Uterus (tissue), 3 donors: ENCODE measurements at regions not wholly inside any gene's neighbourhood (a gene's known extent, or its start where the extent isn't known, plus 50 kb on each side); places are given as distances from the start of the nearest gene placed in this dataset.

Experiments
- DNase-seq, 2 donors: peaks; one replicate each; pipeline ENCODE4 v3.0.0-alpha.2; 2019 to 2020
- H3K27ac ChIP-seq, 2 donors: fragments of 200-600 bp; sonication (generic); 1 replicate in 1 of 2; 2 replicates in 1 of 2; pipeline ENCODE4 v1.5.1; 2016 to 2018
- H3K27me3 ChIP-seq, 2 donors: fragments of 200-600 bp; sonication (generic); one replicate each; pipeline ENCODE4 v1.5.1; 2018 to 2019; ENCODE audit warnings: control low read depth in 1 of 2
- H3K36me3 ChIP-seq, 2 donors: fragments of 200-600 bp; sonication (generic); one replicate each; pipeline ENCODE4 v1.5.1; 2019; ENCODE audit warnings: control low read depth in 1 of 2
- H3K4me1 ChIP-seq, 2 donors: fragments of 200-600 bp; sonication (generic); one replicate each; pipeline ENCODE4 v1.5.1; 2018 to 2019; ENCODE audit warnings: control low read depth in 1 of 2
- H3K4me3 ChIP-seq, 2 donors: fragments of 200-600 bp; sonication (generic); 1 replicate in 1 of 2; 2 replicates in 1 of 2; pipeline ENCODE4 v1.5.1; 2018 to 2019; ENCODE audit warnings: mild to moderate bottlenecking in 1 of 2
- H3K9me3 ChIP-seq, 2 donors: fragments of 200-600 bp; sonication (generic); one replicate each; pipeline ENCODE4 v1.5.1; 2019; ENCODE audit warnings: control low read depth in 1 of 2
- CTCF ChIP-seq, 4 experiments: fragments of 200-600 bp in 2 of 4; fragments of 450-650 bp in 2 of 4; sonication (generic) in 2 of 4; IDR thresholded peaks; one replicate each; pipeline ENCODE4 v1.5.1; 2016 to 2019; ENCODE audit warnings: antibody characterized with exemption in 4 of 4, mild to moderate bottlenecking in 2 of 4, moderate library complexity in 1 of 4
- POLR2A ChIP-seq, 2 donors: fragments of 450-650 bp; IDR thresholded peaks; one replicate each; pipeline ENCODE4 v1.6.1; 2016; ENCODE audit warnings: antibody characterized with exemption in 2 of 2, mild to moderate bottlenecking in 1 of 2, moderate library complexity in 1 of 2
- intact Hi-C: fragments of 100-400 bp; cut with DNase I; formaldehyde crosslinking; loops from one replicate; pipeline ENCODE4 v1.15.1; 2023; ENCODE audit warnings: low total_unique reads
- donor health status: DM: yes; HTN: yes; CAD: no.

- H3K27me3 ChIP-seq: no peaks in the 10 kb centered on the region
- no peaks in the 10 kb centered on the region for H3K9me3 ChIP-seq
- intact Hi-C loops: no loop called here
- TF ChIP-seq CTCF (IDR thresholded peaks at IDR 0.05): no peak
- no peak for TF ChIP-seq POLR2A (IDR thresholded peaks at IDR 0.05)
- no peaks in the 10 kb centered on the region for H3K4me1 ChIP-seq
- no peaks in the 10 kb centered on the region for H3K36me3 ChIP-seq
- no peak overlapping the region for H3K27ac ChIP-seq
- no peak for DNase-seq
- no peak overlapping the region for H3K4me3 ChIP-seq
Observed at GRCh38 chr10:113305871-113306270, 247.0 kb upstream of the HABP2 start.

- H3K27me3 ChIP-seq: no peaks in the 10 kb centered on the region
- H3K4me3 ChIP-seq: no peak overlapping the region
- no peaks in the 10 kb centered on the region for H3K36me3 ChIP-seq
- no peak overlapping the region for H3K27ac ChIP-seq
- intact Hi-C loops: no loop called here
- no peaks in the 10 kb centered on the region for H3K4me1 ChIP-seq
- no peak for DNase-seq
- TF ChIP-seq POLR2A (IDR thresholded peaks at IDR 0.05): no peak
- no peak for TF ChIP-seq CTCF (IDR thresholded peaks at IDR 0.05)
- H3K9me3 ChIP-seq: no peaks in the 10 kb centered on the region
Observed at GRCh38 chr10:113309791-113310190, 243.1 kb upstream of the HABP2 start.

- Histone ChIP-seq H3K27me3 (no peaks in the 10 kb centered on the region), H3K9me3 (no peaks in the 10 kb centered on the region), H3K27ac (no peak overlapping the region), H3K4me1 (no peaks in the 10 kb centered on the region), H3K36me3 (no peaks in the 10 kb centered on the region), H3K4me3 (no peak overlapping the region)
- DNase-seq: no peak
- intact Hi-C loops: no loop called here
- no peak for TF ChIP-seq CTCF (IDR thresholded peaks at IDR 0.05)
- no peak for TF ChIP-seq POLR2A (IDR thresholded peaks at IDR 0.05)
Observed at GRCh38 chr10:113310347-113310746, 242.5 kb upstream of the HABP2 start.

- H3K4me3 ChIP-seq: no peak overlapping the region
- H3K27me3 ChIP-seq: no peaks in the 10 kb centered on the region
- no peaks in the 10 kb centered on the region for H3K4me1 ChIP-seq
- no peak overlapping the region for H3K27ac ChIP-seq
- no peak for TF ChIP-seq CTCF (IDR thresholded peaks at IDR 0.05)
- TF ChIP-seq POLR2A (IDR thresholded peaks at IDR 0.05): no peak
- H3K9me3 ChIP-seq: no peaks in the 10 kb centered on the region
- intact Hi-C loops: no loop called here
- DNase-seq: no peak
- H3K36me3 ChIP-seq: no peaks in the 10 kb centered on the region
Observed at GRCh38 chr10:113313048-113313602, 239.7 kb upstream of the HABP2 start.

- no peak for DNase-seq
- no peak for TF ChIP-seq POLR2A (IDR thresholded peaks at IDR 0.05)
- no peak for TF ChIP-seq CTCF (IDR thresholded peaks at IDR 0.05)
Observed at GRCh38 chr10:113313722-113314121, 239.1 kb upstream of the HABP2 start.

More at GRCh38 chr10:113313722-113314121, 239.1 kb upstream of the HABP2 start:
- H3K4me3 ChIP-seq: no peak overlapping the region
- no peaks in the 10 kb centered on the region for H3K4me1 ChIP-seq
- intact Hi-C loops: no loop called here
- no peaks in the 10 kb centered on the region for H3K36me3 ChIP-seq
- no peak overlapping the region for H3K27ac ChIP-seq
- H3K9me3 ChIP-seq: no peaks in the 10 kb centered on the region
- no peaks in the 10 kb centered on the region for H3K27me3 ChIP-seq
